ENCODE measurements at regions not wholly inside any gene's neighbourhood (a gene's known extent, or its start where the extent isn't known, plus 50 kb on each side); places are given as distances from the start of the nearest gene placed in this dataset.

- Histone ChIP-seq H3K4me3 (no peak overlapping the region), H3K79me2 (ENCODE audit: control insufficient read depth, insufficient read depth, low read length) (no peaks in the 10 kb centered on the region), H4K20me1 (replicated peaks; ENCODE audit: control insufficient read depth, insufficient read depth, low read length) (no peaks in the 10 kb centered on the region), H3K27ac (ENCODE audit: extremely low read depth, low read depth, low read length) (no peak overlapping the region), H3K9me3 (replicated peaks; ENCODE audit: control insufficient read depth, insufficient read depth, low read depth, low read length) (no peaks in the 10 kb centered on the region), H3K4me2 (ENCODE audit: insufficient read depth, low read length) (no peak overlapping the region), H3K9me1 (ENCODE audit: control insufficient read depth, insufficient read depth, low read length) (no peaks in the 10 kb centered on the region), H3K4me1 (replicated peaks in 1 of 2; ENCODE audit: control insufficient read depth in 2 of 2, insufficient read depth in 2 of 2, low read length in 2 of 2) (no peaks in the 10 kb centered on the region), H3K27me3 (ENCODE audit: control insufficient read depth in 2 of 2, insufficient read depth in 2 of 2, low read length in 2 of 2) (no peaks in the 10 kb centered on the region), H3K36me3 (ENCODE audit: control insufficient read depth, insufficient read depth, low read length) (no peaks in the 10 kb centered on the region), H3K9ac (ENCODE audit: insufficient read depth in 1 of 2, low read depth in 2 of 2, low read length in 2 of 2) (no peak overlapping the region), H2AFZ (ENCODE audit: low read depth, low read length) (no peak overlapping the region)
- DNase-seq (ENCODE audit: extremely low read depth in 1 of 4, low spot score in 3 of 4) (no peak), ATAC-seq (no peak), FAIRE-seq (no peak)
- no TSS peak for BruUV-seq (replicated peaks)
- ChIA-PET CTCF (ENCODE audit: low intra/inter-chr PET ratio) (no interaction called here), POLR2A (no interaction called here)
- 0% methylated on average over 4 of the region's 5 CpGs for WGBS (ENCODE audit: insufficient coverage, low coverage, missing lambda C conversion rate)
- TF ChIP-seq HOXB6 (CRISPR knock-in tag; IDR thresholded peaks at IDR 0.05; ENCODE audit: borderline replicate concordance) (no peak), HNRNPLL (IDR thresholded peaks at IDR 0.05; ENCODE audit: low read depth, low read length, poor library complexity, severe bottlenecking) (no peak), PHB2 (IDR thresholded peaks at IDR 0.05; ENCODE audit: low read depth) (no peak), HEY1 (CRISPR knock-in tag; IDR thresholded peaks at IDR 0.05; ENCODE audit: borderline replicate concordance) (no peak), NCOA1 (IDR thresholded peaks at IDR 0.05; ENCODE audit: low read depth) (no peak), MAFK (IDR thresholded peaks at IDR 0.05; ENCODE audit: low read length) (no peak), UBTF (IDR thresholded peaks at IDR 0.05; ENCODE audit: borderline replicate concordance in 1 of 2, low read depth in 2 of 2, low read length in 2 of 2) (no peak), SMARCB1 (IDR thresholded peaks at IDR 0.05; ENCODE audit: insufficient read length, low read depth) (no peak), POLR2G (IDR thresholded peaks at IDR 0.05; ENCODE audit: low read depth, low read length) (no peak), CREB5 (CRISPR knock-in tag; IDR thresholded peaks at IDR 0.05) (no peak), RFX5 (IDR thresholded peaks at IDR 0.05; ENCODE audit: low read depth, low read length) (no peak), DNMT1 (IDR thresholded peaks at IDR 0.05) (no peak), CHD4 (IDR thresholded peaks at IDR 0.05; ENCODE audit: insufficient read depth, insufficient replicate concordance, low read depth, low read length, poor library complexity, severe bottlenecking) (no peak)
- intact Hi-C loops (cut with micrococcal nuclease) = no loop called here
- in situ Hi-C loops (cut with MboI) = no loop called here
These were observed 928.1 kb downstream of the TUSC7 start for GRCh38 chr3:117637666-117638065.

Measured in K562 (cell line).